ENCODE measurements at regions not wholly inside any gene's neighbourhood (a gene's known extent, or its start where the extent isn't known, plus 50 kb on each side); places are given as distances from the start of the nearest gene placed in this dataset.

GRCh38 chr5:164688437-164688836 is 1183.0 kb downstream of the MAT2B start:
- no peak overlapping the region for H3K27ac ChIP-seq
- no peak for TF ChIP-seq CTCF (IDR thresholded peaks at IDR 0.05)
- TF ChIP-seq POLR2A (IDR thresholded peaks at IDR 0.05), result no peak
- H3K27me3 ChIP-seq, result no peaks in the 10 kb centered on the region
- H3K4me3 ChIP-seq, result no peak overlapping the region
- no peak for DNase-seq
- WGBS, 4 donors, result 61 to 90% (median 69%) methylated on average over 2 of the region's 2 CpGs
- no peaks in the 10 kb centered on the region for H3K9me3 ChIP-seq (replicated peaks in 1 of 3)
- H3K4me1 ChIP-seq (replicated peaks in 1 of 2), result no peaks in the 10 kb centered on the region
- intact Hi-C loops (cut with DNase I), result no loop called here
- H3K36me3 ChIP-seq (replicated peaks in 1 of 2), result no peaks in the 10 kb centered on the region

GRCh38 chr5:164708831-164709230 is 1203.4 kb downstream of the MAT2B start:
- TF ChIP-seq POLR2A (IDR thresholded peaks at IDR 0.05), result no peak
- no peak for TF ChIP-seq CTCF (IDR thresholded peaks at IDR 0.05)
- no peaks in the 10 kb centered on the region for H3K4me1 ChIP-seq (replicated peaks in 1 of 2)

GRCh38 chr5:164713682-164714081 is 1208.3 kb downstream of the MAT2B start:
- DNase-seq, result no peak
- H3K27me3 ChIP-seq, result no peaks in the 10 kb centered on the region
- H3K4me1 ChIP-seq (replicated peaks in 1 of 2), result no peaks in the 10 kb centered on the region
- intact Hi-C loops (cut with DNase I), result no loop called here
- no peak overlapping the region for H3K27ac ChIP-seq
- no peak overlapping the region for H3K4me3 ChIP-seq
- H3K9me3 ChIP-seq (replicated peaks in 1 of 3), result no peaks in the 10 kb centered on the region
- 58 to 75% (median 61%) methylated on average over 2 of the region's 2 CpGs for WGBS, 4 donors
- TF ChIP-seq POLR2A (IDR thresholded peaks at IDR 0.05), result no peak
- TF ChIP-seq CTCF (IDR thresholded peaks at IDR 0.05), result no peak
- H3K36me3 ChIP-seq (replicated peaks in 1 of 2), result no peaks in the 10 kb centered on the region

More at GRCh38 chr5:164708831-164709230, 1203.4 kb downstream of the MAT2B start:
- no peaks in the 10 kb centered on the region for H3K9me3 ChIP-seq (replicated peaks in 1 of 3)
- no peaks in the 10 kb centered on the region for H3K36me3 ChIP-seq (replicated peaks in 1 of 2)
- no peak for DNase-seq
- WGBS, 4 donors, result 63 to 70% (median 67%) methylated on average over 7 of the region's 7 CpGs
- no peak overlapping the region for H3K4me3 ChIP-seq
- no peak overlapping the region for H3K27ac ChIP-seq
- H3K27me3 ChIP-seq, result no peaks in the 10 kb centered on the region
- intact Hi-C loops (cut with DNase I), result no loop called here

GRCh38 chr5:164721116-164721515 is 1215.7 kb downstream of the MAT2B start:
- no peak for DNase-seq
- Histone ChIP-seq H3K36me3 (replicated peaks in 1 of 2) (no peaks in the 10 kb centered on the region), H3K4me1 (replicated peaks in 1 of 2) (no peaks in the 10 kb centered on the region), H3K4me3 (no peak overlapping the region), H3K9me3 (replicated peaks in 1 of 3) (no peaks in the 10 kb centered on the region), H3K27ac (no peak overlapping the region), H3K27me3 (no peaks in the 10 kb centered on the region)
- intact Hi-C loops (cut with DNase I), result no loop called here
- TF ChIP-seq POLR2A (IDR thresholded peaks at IDR 0.05) (no peak), CTCF (IDR thresholded peaks at IDR 0.05) (no peak)
